ENCODE measurements at regions not wholly inside any gene's neighbourhood (a gene's known extent, or its start where the extent isn't known, plus 50 kb on each side); places are given as distances from the start of the nearest gene placed in this dataset.

- no peak for TF ChIP-seq CTCF (IDR thresholded peaks at IDR 0.05; ENCODE audit: extremely low read depth in 1 of 2, insufficient read depth in 1 of 2, low read depth in 1 of 2, low read length in 2 of 2)
- TF ChIP-seq POLR2AphosphoS5 (IDR thresholded peaks at IDR 0.05; ENCODE audit: insufficient read depth, low read depth, low read length) = no peak
- TF ChIP-seq EZH2 (IDR thresholded peaks at IDR 0.05; ENCODE audit: borderline replicate concordance, low read depth, low read length, severe bottlenecking) = no peak
- no peak for TF ChIP-seq FOS (IDR thresholded peaks at IDR 0.05; ENCODE audit: borderline replicate concordance, insufficient read depth, low read length)
- no peak for TF ChIP-seq POLR2A (IDR thresholded peaks at IDR 0.05; ENCODE audit: low read depth, low read length)
- TF ChIP-seq MAX (IDR thresholded peaks at IDR 0.05; ENCODE audit: insufficient read depth, insufficient read length) = no peak
- TF ChIP-seq MYC (IDR thresholded peaks at IDR 0.05; ENCODE audit: low read depth, low read length) = no peak
- TF ChIP-seq JUN (IDR thresholded peaks at IDR 0.05; ENCODE audit: borderline replicate concordance, insufficient read depth, insufficient read length, low read depth) = no peak
- no peak for TF ChIP-seq GATA2 (IDR thresholded peaks at IDR 0.05; ENCODE audit: insufficient read depth, insufficient read length, low read depth, low read length)
Measured at GRCh38 chr2:142290931-142291330, 160.1 kb upstream of the LRP1B start.

Data from endothelial cell of umbilical vein (primary cell).